22Rv1 (cell line): ENCODE measurements at regions not wholly inside any gene's neighbourhood (a gene's known extent, or its start where the extent isn't known, plus 50 kb on each side); places are given as distances from the start of the nearest gene placed in this dataset.

ENCODE experiments used
- H3K27ac ChIP-seq: fragments of 450-650 bp; 2 replicates; pipeline ENCODE4 v1.5.1; 2017
- CTCF ChIP-seq: fragments of 450-650 bp; IDR thresholded peaks from 2 replicates; pipeline ENCODE4 v1.5.1; 2017; ENCODE audit warnings: mild to moderate bottlenecking
- ZFX ChIP-seq: fragments of 450-650 bp; IDR thresholded peaks from 2 replicates; pipeline ENCODE4 v1.6.1; 2017; ENCODE audit warnings: antibody characterized with exemption, borderline replicate concordance

GRCh38 chr5:174305241-174305681 lies 259.8 kb downstream of the NSG2 start:
- no peak overlapping the region for H3K27ac ChIP-seq
- TF ChIP-seq ZFX: no peak
- no peak for TF ChIP-seq CTCF

- no peak overlapping the region for H3K27ac ChIP-seq
- TF ChIP-seq CTCF: no peak
- TF ChIP-seq ZFX: no peak
Measured at GRCh38 chr5:174306345-174307030, 261.0 kb downstream of the NSG2 start.

- H3K27ac ChIP-seq: no peak overlapping the region
- TF ChIP-seq ZFX (no peak), CTCF (no peak)
Measured at GRCh38 chr5:174307031-174307408, 261.5 kb downstream of the NSG2 start.

GRCh38 chr5:174307656-174308271 lies 262.3 kb downstream of the NSG2 start:
- TF ChIP-seq ZFX (no peak), CTCF (no peak)
- H3K27ac ChIP-seq: no peak overlapping the region

GRCh38 chr5:174309131-174309795 lies 263.8 kb downstream of the NSG2 start:
- TF ChIP-seq CTCF (no peak), ZFX (no peak)
- H3K27ac ChIP-seq: no peak overlapping the region

GRCh38 chr5:174310243-174310642 lies 264.7 kb downstream of the NSG2 start:
- TF ChIP-seq CTCF (no peak), ZFX (no peak)
- H3K27ac ChIP-seq: no peak overlapping the region

- no peak overlapping the region for H3K27ac ChIP-seq
- TF ChIP-seq ZFX (no peak), CTCF (no peak)
Measured at GRCh38 chr5:174310706-174311105, 265.2 kb downstream of the NSG2 start.
